Epithelial cell of esophagus (primary cell): ENCODE measurements at regions not wholly inside any gene's neighbourhood (a gene's known extent, or its start where the extent isn't known, plus 50 kb on each side); places are given as distances from the start of the nearest gene placed in this dataset.
"Not testable (repeated sequence)": the region's sequence is repeated elsewhere in the genome, so short reads cannot be mapped to it uniquely, and the experiment has no call there.

ENCODE experiments used
- DNase-seq: peaks from one replicate; pipeline ENCODE4 v3.0.0; 2010; ENCODE audit warnings: low read depth
- H3K4me3 ChIP-seq: 2 replicates; pipeline ENCODE4 v1.5.1; 2011; ENCODE audit warnings: mild to moderate bottlenecking, low read length, control low read depth
- CTCF ChIP-seq: IDR thresholded peaks from 2 replicates; pipeline ENCODE4 v1.5.1; 2011; ENCODE audit warnings: low read depth, mild to moderate bottlenecking, low read length, control low read depth, inconsistent platforms; ENCODE audit not compliant: insufficient read depth; ENCODE audit errors: missing control alignments

- TF ChIP-seq CTCF, result no peak
- H3K4me3 ChIP-seq, result no peak overlapping the region
- DNase-seq, result no peak
Observed at GRCh38 chr2:147006736-147007141, 838.1 kb upstream of the ACVR2A start.

- no peak for TF ChIP-seq CTCF
- DNase-seq, result no peak
- no peak overlapping the region for H3K4me3 ChIP-seq
Observed at GRCh38 chr2:147003081-147003480, 841.7 kb upstream of the ACVR2A start.

GRCh38 chr2:147002256-147002655, 842.6 kb upstream of the ACVR2A start:
- DNase-seq, result no peak
- H3K4me3 ChIP-seq, result no peak overlapping the region
- TF ChIP-seq CTCF, result no peak

- TF ChIP-seq CTCF, result no peak
- DNase-seq, result no peak
- H3K4me3 ChIP-seq, result no peak overlapping the region
Observed at GRCh38 chr2:147001061-147001460, 843.8 kb upstream of the ACVR2A start.

- DNase-seq, result not testable (repeated sequence)
Observed at GRCh38 chr2:147000151-147000550, 844.7 kb upstream of the ACVR2A start.

GRCh38 chr2:146997945-146998344, 846.9 kb upstream of the ACVR2A start:
- TF ChIP-seq CTCF, result no peak

More at GRCh38 chr2:147000151-147000550, 844.7 kb upstream of the ACVR2A start:
- not testable (repeated sequence) for H3K4me3 ChIP-seq

GRCh38 chr2:146997488-146997887, 847.3 kb upstream of the ACVR2A start:
- H3K4me3 ChIP-seq, result no peak overlapping the region
- TF ChIP-seq CTCF, result no peak
- no peak for DNase-seq

More at GRCh38 chr2:146997945-146998344, 846.9 kb upstream of the ACVR2A start:
- no peak for DNase-seq
- no peak overlapping the region for H3K4me3 ChIP-seq
